SK-MEL-5 (cell line): ENCODE measurements at regions not wholly inside any gene's neighbourhood (a gene's known extent, or its start where the extent isn't known, plus 50 kb on each side); places are given as distances from the start of the nearest gene placed in this dataset.
A peak's percentile ranks its signal among the peaks of the same experiment; 100 is the strongest.
"Not testable (repeated sequence)": the region's sequence is repeated elsewhere in the genome, so short reads cannot be mapped to it uniquely, and the experiment has no call there.

ENCODE experiments used
- DNase-seq: peaks from one replicate; pipeline ENCODE4 v3.0.0-alpha.2; 2016; ENCODE audit warnings: low read depth, low spot score
- in situ Hi-C: cut with HindIII; loops from 2 replicates; pipeline ENCODE4 v1.10.0; 2016; ENCODE audit warnings: low sequenced_read_pairs, high pct_unique_total_duplicates, low pct_unique_long_range_greater_than_20kb

DNA sequence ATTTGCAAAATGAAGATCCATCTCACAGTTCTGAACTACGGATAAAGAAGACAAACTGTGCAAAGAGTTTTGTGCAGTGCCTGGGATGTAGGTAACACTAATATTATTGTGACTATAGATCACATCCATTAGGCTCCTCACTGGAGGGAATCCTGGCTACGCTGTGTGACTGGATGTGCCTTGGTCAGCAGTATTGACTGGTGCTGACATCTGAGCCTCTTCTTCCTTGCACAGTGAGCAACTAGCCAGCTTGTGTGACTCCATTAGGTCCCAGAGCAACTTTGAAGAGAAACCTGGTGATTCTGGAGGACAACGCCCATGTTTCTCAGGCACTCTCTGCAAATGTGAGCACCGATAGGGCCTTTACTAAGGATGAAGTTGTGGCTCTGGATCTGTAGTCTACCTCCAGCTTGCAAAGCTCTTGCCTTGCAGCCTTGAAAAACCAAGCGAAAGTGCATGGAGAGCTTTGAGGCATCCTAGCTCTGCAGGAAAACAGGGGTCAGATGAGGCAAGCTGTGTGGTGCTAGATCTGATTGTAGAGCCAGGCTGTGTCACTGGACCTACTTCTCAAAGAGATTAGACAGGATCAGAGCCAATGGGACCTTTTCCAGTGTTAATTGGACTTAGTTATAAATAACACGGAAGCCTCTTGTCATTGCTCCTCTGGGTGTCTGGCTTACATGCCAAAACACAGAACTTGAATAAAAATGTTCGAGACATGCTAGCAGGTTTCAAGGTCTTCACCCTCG is 303.6 kb upstream of the LYZL1 start:
- in situ Hi-C loops = no loop called here

DNA sequence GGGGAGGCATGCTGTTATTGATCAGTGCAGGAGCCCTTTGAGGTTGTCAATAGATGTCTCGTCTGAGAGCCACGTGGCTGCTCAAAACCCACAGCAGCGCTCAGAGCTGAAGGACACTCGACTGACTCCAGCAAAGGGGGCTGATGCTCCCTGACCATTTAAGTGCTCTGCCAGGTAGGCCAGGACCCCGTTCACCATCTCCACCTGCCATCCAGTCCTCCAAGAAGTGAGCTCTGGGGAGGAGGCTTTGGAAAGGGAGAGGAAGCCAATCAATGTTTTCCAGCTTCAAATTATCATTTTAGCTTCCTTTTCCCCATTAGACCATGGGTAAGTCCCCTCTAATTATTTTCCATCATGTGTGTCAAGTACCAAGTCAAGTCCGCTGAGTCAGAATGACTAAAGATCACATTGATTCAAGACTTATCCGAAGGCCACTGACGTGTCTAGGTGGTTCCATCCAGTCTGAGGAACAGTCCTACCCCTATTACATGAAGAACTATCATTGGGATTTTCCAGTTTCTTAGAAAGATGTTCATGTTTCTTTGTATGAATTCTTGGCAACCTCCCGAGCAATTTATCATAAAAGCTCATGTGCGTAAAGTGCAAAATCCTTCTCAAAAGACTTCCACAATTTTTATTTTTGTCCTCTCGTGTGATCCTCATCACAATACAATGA is 302.6 kb upstream of the LYZL1 start:
- in situ Hi-C loops = no loop called here
- no peak for DNase-seq

More for the DNA sequence above, 303.6 kb upstream of the LYZL1 start:
- DNase-seq = no peak

DNA sequence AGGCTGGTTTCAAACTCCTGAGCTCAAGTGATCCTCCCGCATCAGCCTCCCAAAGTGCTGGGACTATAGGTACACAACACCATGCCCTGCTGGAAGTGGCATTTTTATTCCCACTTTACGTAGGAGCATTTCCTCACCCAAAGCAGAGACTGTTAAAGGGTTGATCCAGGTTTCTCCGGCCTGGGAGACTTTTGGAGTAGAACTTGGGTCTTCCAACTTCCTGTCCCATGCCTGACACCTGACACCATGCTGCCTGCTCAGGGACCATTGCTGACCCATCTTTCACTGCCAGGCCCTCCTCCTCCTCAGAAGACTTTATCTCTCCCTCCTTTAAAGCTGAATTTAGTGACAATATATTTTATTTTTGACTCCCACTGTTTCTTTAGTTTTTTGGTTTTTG is 302.0 kb upstream of the LYZL1 start:
- DNase-seq = no peak
- in situ Hi-C loops = no loop called here

DNA sequence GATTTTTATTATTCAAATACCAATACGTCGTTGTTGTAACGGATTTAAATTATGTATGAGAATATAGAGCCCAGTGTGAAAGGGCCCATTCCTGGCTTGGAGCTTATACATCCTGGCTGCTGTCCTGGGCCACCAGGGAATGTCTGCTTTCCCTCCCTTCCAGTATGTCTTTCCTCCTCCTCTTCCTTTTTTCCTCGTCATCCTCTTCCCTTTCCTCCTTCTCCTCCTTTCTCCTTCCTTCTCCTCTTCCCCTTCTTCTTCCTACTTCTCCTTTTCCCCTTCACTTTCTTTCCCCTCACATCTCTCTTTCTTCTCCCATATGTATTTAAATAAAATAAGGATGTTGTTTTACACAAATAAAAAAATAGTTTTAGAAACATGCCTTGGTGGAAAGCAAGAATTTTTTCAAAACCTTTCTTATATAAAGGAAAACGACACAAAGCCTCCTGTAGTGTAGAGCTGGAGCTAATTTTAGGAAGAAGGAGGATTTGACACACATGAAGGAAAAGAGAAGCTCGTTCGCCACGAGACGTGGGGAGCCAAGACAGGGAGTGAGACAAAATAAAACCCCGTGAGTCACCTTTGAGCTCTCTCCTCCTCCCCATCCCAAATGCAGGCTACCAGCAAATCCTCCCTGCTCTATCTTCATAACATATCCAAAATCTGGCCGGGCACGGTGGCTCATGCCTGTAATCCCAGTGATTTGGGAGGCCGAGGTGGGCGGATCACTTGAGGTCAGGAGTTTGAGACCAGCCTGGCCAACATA is 301.1 kb upstream of the LYZL1 start:
- in situ Hi-C loops = no loop called here
- no peak for DNase-seq

DNA sequence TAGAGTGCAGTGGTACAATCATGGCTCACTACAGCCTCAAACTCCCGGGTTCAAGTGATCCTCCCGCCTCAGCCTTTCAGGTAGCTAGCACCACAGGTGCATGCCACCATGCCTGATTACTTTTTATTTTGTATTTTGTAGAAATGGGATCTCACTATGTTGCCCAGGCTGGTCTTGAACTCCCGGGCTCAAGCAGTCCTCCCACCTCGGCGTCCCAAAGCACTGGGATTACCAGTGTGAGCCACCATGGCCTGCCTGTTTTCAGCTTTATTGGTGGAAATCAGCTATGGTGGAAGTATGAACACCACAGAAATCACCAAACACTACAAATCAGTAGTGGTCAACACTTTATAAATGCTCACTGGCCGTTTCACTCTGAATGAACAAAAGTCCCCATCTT is 299.9 kb upstream of the LYZL1 start:
- DNase-seq = no peak
- in situ Hi-C loops = no loop called here

DNA sequence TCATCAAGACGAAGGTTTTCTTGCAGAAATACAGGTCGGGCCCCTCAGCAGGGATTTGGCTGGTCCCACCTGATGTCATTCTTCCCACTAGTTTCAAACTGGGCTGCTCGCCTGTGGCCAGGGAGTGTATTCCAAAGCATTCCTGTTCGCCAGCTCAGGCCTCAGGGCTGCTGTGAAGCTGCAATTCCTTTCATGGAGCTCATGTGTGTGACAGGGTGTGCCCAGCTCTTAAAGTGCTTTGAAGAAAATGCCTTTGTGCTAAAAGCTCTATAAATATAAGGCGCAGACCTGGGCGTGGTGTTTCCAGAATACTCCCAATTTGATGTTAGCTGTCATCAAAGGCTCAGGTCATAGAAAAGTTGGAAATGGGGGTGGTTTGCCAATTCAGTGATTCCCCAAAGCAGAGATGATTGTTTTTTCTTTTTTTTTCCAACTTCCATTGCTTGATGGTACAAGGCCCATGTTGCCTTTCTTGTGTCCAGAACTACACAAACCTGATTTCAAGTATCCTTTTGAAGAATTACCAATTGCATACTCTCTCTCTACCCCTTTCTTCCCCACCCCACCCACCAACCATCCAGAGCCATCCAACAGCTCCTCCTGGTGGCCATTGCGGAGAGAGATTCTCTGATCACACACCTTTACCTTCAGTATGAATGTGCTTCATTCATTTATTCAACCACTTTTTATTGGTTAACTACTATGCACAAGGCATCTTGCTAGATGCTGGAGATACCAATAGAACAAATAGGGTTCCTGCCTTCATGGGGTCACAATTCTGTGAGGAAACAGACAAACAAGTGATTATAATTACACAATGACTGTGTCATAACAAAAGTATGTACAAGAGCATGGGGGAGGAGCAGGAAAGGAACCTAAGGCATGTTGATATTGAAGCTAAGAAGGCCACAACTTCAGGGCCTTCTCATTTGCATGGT is 297.3 kb upstream of the LYZL1 start:
- in situ Hi-C loops = no loop called here
- peak; percentile 78 for DNase-seq

DNA sequence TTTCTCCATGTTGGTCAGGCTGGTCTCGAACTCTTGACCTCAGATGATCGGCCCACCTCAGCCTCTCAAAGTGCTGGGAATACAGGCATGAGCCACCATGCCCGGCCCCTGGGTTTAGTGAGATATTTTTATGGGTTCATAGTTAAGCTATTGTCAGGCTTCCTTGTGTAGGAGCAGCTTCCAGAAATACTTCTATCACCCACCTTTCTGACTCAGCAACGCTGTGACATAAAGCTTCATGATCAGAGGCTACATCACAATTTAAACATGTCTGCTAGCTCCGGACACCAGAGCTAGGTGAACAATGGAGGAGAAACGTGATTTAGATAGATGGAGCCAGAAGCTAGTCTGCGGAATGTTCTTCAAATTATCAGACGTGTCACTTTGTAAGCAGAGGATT is 295.8 kb upstream of the LYZL1 start:
- in situ Hi-C loops = no loop called here
- no peak for DNase-seq

DNA sequence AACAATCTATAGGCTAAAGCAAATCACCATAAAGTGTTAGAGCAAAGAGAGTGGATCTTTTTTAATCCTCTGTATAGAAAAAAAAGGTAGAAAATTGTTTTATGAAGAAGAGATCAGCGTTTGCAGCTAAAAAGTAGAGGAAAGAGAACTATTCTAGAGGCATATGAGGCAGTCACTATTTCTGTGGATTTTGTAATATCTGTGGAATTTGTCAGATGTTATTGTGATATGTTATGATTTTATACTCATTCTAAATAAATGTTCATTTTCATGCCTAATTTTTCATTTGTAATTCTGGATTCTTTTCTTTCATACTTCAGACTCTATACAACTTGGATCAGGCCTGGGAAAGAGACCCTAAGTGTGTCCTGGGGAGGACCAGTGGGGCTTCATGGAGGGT is 295.0 kb upstream of the LYZL1 start:
- in situ Hi-C loops = no loop called here
- DNase-seq = no peak

DNA sequence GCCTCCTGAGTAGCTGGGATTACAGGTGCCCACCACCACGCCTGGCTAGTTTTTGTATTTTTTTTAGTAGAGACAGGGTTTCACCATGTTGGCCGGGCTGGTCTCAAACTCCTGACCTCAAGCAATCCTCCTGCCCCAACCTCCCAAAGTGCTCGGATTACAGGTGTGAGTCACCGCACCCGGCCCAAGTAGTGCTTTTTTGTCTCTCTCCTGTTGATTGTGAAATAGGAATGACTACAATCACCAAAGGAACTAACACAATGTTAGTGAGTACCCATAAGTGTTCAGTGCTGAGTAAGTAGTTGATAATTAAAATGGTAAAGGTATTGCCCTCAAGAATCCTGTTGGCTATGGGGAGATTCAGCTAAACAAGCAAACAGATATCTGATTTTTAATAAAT is 294.1 kb upstream of the LYZL1 start:
- DNase-seq, in situ Hi-C loops: not testable (repeated sequence)

DNA sequence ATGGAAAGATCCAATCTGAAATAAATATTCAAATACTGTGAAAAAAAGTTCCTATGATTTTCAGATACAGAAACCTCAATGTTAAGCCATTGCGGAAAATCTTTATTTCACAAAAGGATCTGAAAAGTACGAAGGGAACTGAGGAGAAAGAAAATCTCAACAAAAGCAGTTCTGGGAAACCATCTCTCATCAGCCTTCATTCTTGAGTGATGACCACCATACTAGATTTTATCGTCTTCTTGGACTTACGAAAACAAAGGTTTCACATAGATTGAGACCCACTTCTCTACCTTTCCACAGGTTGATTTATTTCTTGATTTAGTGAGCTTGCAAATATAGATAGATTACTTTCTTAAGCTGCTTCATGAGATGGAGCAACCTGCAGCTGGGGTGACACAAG is 293.4 kb upstream of the LYZL1 start:
- in situ Hi-C loops = no loop called here

DNA sequence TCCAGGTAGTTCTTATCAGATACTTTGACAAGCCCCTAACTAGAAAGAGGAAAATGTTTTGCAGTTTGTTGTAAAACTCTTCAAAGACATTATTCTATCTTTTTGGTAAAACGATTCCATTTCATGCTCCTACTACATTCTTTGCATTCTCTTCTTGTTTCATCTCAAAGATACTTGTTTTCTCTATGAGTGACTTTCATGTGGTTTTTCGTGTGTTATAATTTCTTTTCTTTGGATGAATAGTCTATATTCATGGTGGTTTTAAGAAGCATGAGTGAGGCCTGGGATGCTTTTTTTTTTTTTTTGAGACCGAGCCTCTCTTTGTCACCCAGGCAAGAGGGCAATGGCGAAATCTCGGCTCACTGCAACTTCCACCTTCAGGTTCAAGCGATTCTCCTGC is 292.5 kb upstream of the LYZL1 start:
- in situ Hi-C loops = no loop called here
- DNase-seq = peak; percentile 6

More for the DNA sequence above, 293.4 kb upstream of the LYZL1 start:
- no peak for DNase-seq

DNA sequence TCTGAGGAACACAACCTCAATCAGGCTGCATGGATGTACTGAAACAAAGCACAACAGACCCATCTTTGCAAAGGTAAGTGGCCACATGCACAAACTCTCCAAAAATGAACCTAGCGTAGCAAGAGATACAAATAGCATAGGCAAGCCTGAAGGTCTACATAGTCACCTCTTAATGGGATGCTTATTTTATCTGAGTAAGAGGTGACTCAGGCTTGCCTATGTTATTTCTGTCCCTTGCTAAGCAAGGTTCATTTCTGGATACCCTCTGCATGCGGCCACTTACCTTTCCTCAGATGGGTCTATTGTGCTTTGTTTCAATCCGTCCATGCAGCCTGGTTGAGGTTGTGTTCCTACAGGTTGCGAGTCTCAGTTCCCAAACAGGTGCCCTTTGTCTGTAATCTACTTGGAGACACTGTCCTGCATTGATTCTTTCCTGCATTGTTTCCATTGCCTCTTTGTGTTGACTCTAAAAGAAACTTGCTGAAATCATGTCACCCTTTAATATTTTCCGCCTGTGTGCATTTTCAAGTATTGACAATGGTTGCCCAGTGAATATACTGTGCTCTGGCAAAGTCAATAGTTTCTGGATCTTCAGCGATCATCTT is 291.8 kb upstream of the LYZL1 start:
- in situ Hi-C loops = no loop called here
- DNase-seq = no peak

DNA sequence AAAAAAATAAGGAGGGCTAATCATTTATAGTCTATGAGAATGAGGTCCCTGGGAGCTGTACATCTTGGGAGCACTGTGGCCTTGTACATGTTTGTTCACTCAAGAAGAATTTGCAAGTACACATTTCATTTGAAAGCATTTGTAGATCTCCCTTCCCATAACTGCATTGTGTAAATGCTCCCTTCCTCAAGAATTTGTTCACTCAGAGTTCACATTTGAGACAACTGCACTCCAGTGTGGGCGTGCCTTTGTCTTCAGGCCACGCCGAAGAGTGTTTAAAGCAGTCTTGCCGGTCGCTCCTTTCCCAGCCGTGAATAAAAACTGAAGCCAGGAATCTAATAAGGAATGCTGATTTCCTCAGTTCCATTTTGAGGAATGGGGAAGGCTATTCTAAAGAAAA is 291.1 kb upstream of the LYZL1 start:
- no peak for DNase-seq
- in situ Hi-C loops = no loop called here

DNA sequence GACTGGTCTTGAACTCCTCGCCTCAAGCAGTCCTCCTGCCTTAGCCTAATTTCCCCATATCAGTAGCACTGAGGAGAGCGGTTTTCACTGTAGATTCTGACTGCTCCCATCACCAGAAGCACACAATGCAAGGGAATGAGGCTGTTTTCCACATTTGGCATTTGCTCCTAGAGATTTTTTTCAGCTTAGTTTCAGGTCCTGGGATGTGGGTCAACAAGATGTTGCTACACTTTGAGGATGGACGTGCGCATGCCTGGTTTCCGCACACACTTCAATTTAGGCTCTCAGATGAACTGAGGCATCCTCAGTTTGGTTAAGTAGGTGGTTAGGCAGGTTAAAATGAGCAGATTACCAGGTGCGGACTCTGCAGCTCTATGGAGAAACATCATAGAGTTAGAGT is 287.1 kb upstream of the LYZL1 start:
- no peak for DNase-seq
- in situ Hi-C loops = no loop called here

DNA sequence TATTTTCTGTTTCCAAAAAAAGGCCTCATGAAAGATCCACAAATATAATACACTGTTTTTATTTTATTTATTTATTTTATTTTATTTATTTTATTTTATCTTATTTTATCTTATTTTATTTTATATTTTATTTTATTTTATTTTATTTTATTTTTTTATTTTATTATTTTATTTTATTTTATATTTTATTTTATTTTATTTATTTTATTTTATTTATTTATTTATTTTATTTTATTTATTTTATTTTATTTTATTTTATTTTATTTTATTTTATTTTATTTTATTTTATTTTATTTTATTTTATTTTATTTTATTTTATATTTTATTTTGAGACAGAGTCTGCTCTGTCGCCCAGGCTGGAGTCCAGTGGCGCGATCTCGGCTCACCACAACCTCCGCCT is 285.9 kb upstream of the LYZL1 start:
- in situ Hi-C loops, DNase-seq: not testable (repeated sequence)

DNA sequence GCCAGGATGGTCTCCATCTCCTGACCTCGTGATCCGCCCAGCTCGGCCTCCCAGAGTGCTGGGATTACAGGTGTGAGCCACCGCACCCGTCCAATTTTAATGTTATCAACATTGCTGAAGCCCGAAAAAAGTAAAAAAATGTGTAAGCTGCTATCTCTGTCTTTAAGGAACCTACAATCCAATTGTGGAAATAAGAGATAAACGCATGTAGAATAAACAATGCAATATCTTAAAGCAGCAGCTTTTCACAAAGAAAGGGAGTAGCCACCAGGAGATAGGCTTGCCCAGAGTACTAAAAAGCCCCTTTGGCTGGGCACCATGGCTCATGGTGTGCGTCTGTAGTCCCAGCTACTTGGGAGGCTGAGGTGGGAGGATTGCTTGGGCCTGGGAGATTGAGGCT is 282.9 kb upstream of the LYZL1 start:
- in situ Hi-C loops = no loop called here
- DNase-seq = no peak

DNA sequence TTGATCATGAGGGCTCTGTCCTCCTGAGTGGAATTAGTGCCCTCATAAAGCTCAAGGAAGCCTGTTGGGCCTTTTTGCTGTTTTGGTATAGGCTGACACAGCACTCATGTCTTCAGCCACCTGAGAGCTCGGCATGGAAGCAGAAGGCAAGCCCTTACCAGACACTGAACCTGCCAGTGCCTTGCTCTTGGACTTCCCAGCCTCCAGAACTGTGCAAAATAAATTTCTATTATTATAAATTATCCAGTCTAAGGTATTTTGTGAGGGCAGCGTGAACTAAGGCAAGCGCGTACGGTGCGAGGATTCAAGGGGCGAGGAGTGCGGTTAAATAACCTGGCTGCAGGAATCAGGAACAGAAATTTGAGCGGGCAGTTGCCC is 281.5 kb upstream of the LYZL1 start:
- in situ Hi-C loops = no loop called here

More for the DNA sequence above, 281.5 kb upstream of the LYZL1 start:
- DNase-seq = no peak
